SH-SY5Y (cell line): ENCODE measurements at regions not wholly inside any gene's neighbourhood (a gene's known extent, or its start where the extent isn't known, plus 50 kb on each side); places are given as distances from the start of the nearest gene placed in this dataset.

Source experiments
- GATA2 ChIP-seq: IDR thresholded peaks from 2 replicates; pipeline ENCODE4 v1.6.1; 2011; ENCODE audit warnings: mild to moderate bottlenecking, low read depth, low read length
- GATA3 ChIP-seq: IDR thresholded peaks from 2 replicates; pipeline ENCODE4 v1.6.1; 2011; ENCODE audit warnings: low read depth, mild to moderate bottlenecking, low read length, moderate library complexity

- no peak for TF ChIP-seq GATA3
- no peak for TF ChIP-seq GATA2
Observed at GRCh38 chr9:14415947-14416346, 102.0 kb upstream of the NFIB start.
